AG09309 (cell line): ENCODE measurements at regions not wholly inside any gene's neighbourhood (a gene's known extent, or its start where the extent isn't known, plus 50 kb on each side); places are given as distances from the start of the nearest gene placed in this dataset.
"Not testable (repeated sequence)": the region's sequence is repeated elsewhere in the genome, so short reads cannot be mapped to it uniquely, and the experiment has no call there.

Experiments used
- DNase-seq: peaks from one replicate; pipeline ENCODE4 v3.0.0-alpha.2; 2010; ENCODE audit warnings: low read depth
- H3K4me3 ChIP-seq: 2 replicates; pipeline ENCODE4 v1.5.1; 2011; ENCODE audit warnings: mild to moderate bottlenecking, low read depth, low read length, moderate library complexity; ENCODE audit not compliant: control insufficient read depth
- CTCF ChIP-seq: IDR thresholded peaks from 2 replicates; pipeline ENCODE4 v1.5.1; 2011; ENCODE audit warnings: mild to moderate bottlenecking, low read depth, low read length, inconsistent platforms; ENCODE audit not compliant: insufficient read depth, control insufficient read depth; ENCODE audit errors: missing control alignments

GRCh38 chr2:89831641-89832498 is 1140.4 kb downstream of the RPIA start:
- DNase-seq, result no peak
- TF ChIP-seq CTCF, result no peak
- no peak overlapping the region for H3K4me3 ChIP-seq

- no peak for TF ChIP-seq CTCF
- no peak overlapping the region for H3K4me3 ChIP-seq
- DNase-seq, result no peak
These were observed 1141.8 kb downstream of the RPIA start for GRCh38 chr2:89833116-89833779.

GRCh38 chr2:89833780-89834117 is 1142.3 kb downstream of the RPIA start:
- no peak for TF ChIP-seq CTCF
- no peak for DNase-seq
- no peak overlapping the region for H3K4me3 ChIP-seq

- no peak for TF ChIP-seq CTCF
- no peak for DNase-seq
- no peak overlapping the region for H3K4me3 ChIP-seq
These were observed 1142.8 kb downstream of the RPIA start for GRCh38 chr2:89834306-89834705.

- H3K4me3 ChIP-seq, DNase-seq: not testable (repeated sequence)
These were observed 1144.9 kb downstream of the RPIA start for GRCh38 chr2:89836326-89836725.

GRCh38 chr2:89837962-89838625 is 1146.6 kb downstream of the RPIA start:
- no peak for DNase-seq
- H3K4me3 ChIP-seq, result no peak overlapping the region
- TF ChIP-seq CTCF, result no peak

- H3K4me3 ChIP-seq, DNase-seq: not testable (repeated sequence)
- peak; percentile 9 for TF ChIP-seq CTCF
These were observed 1148.7 kb downstream of the RPIA start for GRCh38 chr2:89840175-89840574.

- H3K4me3 ChIP-seq, DNase-seq: not testable (repeated sequence)
These were observed 1149.5 kb downstream of the RPIA start for GRCh38 chr2:89840781-89841475.
